Choroid plexus epithelial cell (primary cell): ENCODE measurements at regions not wholly inside any gene's neighbourhood (a gene's known extent, or its start where the extent isn't known, plus 50 kb on each side); places are given as distances from the start of the nearest gene placed in this dataset.

Experiments used
- DNase-seq: peaks from one replicate; pipeline ENCODE4 v3.0.0-alpha.2; 2010; ENCODE audit warnings: low read depth
- H3K4me3 ChIP-seq: 2 replicates; pipeline ENCODE4 v1.5.1; 2011; ENCODE audit warnings: low read depth, mild to moderate bottlenecking, control low read depth, low read length, moderate library complexity
- CTCF ChIP-seq: conservative IDR thresholded peaks from 2 replicates; pipeline ENCODE4 v1.5.1; 2011; ENCODE audit warnings: low read depth, mild to moderate bottlenecking, control low read depth, inconsistent platforms, low read length, moderate library complexity

GRCh38 chr4:31069151-31069550, 349.0 kb downstream of the PCDH7 start:
- H3K4me3 ChIP-seq, result no peak overlapping the region
- no peak for DNase-seq
- TF ChIP-seq CTCF, result no peak

GRCh38 chr4:31071508-31072486, 351.6 kb downstream of the PCDH7 start:
- peak; percentile 15 for DNase-seq
- no peak for TF ChIP-seq CTCF
- no peak overlapping the region for H3K4me3 ChIP-seq

GRCh38 chr4:31075969-31076368, 355.8 kb downstream of the PCDH7 start:
- DNase-seq, result no peak
- TF ChIP-seq CTCF, result no peak
- no peak overlapping the region for H3K4me3 ChIP-seq

- peak; percentile 21 for DNase-seq
- H3K4me3 ChIP-seq, result no peak overlapping the region
- no peak for TF ChIP-seq CTCF
Observed at GRCh38 chr4:31078661-31079060, 358.5 kb downstream of the PCDH7 start.

- peak; percentile 44 for DNase-seq
- no peak for TF ChIP-seq CTCF
Observed at GRCh38 chr4:31080887-31081286, 360.7 kb downstream of the PCDH7 start.

GRCh38 chr4:31081366-31081765, 361.2 kb downstream of the PCDH7 start:
- no peak for TF ChIP-seq CTCF
- peak; percentile 81 for DNase-seq
- H3K4me3 ChIP-seq, result no peak overlapping the region

More at GRCh38 chr4:31080887-31081286, 360.7 kb downstream of the PCDH7 start:
- H3K4me3 ChIP-seq, result no peak overlapping the region

GRCh38 chr4:31083456-31083855, 363.3 kb downstream of the PCDH7 start:
- no peak overlapping the region for H3K4me3 ChIP-seq
- no peak for DNase-seq
- TF ChIP-seq CTCF, result no peak
